ACHN (cell line): ENCODE measurements at regions not wholly inside any gene's neighbourhood (a gene's known extent, or its start where the extent isn't known, plus 50 kb on each side); places are given as distances from the start of the nearest gene placed in this dataset.
A peak's percentile ranks its signal among the peaks of the same experiment; 100 is the strongest.

Source experiments
- DNase-seq: peaks from one replicate; pipeline ENCODE4 v3.0.0-alpha.2; 2015
- in situ Hi-C: cut with HindIII; loops from 2 replicates; pipeline ENCODE4 v1.10.0; 2017; ENCODE audit warnings: low sequenced_read_pairs, low pct_ligation_motif_present, low pct_unique_long_range_greater_than_20kb

- in situ Hi-C loops, result no loop called here
- no peak for DNase-seq
These were observed 147.7 kb downstream of the TM9SF2 start for GRCh38 chr13:99648927-99649326.

- DNase-seq, result no peak
- in situ Hi-C loops, result no loop called here
These were observed 146.9 kb downstream of the TM9SF2 start for GRCh38 chr13:99648066-99648665.

GRCh38 chr13:99647596-99647985 lies 146.3 kb downstream of the TM9SF2 start:
- in situ Hi-C loops, result no loop called here
- DNase-seq, result no peak

GRCh38 chr13:99646866-99647595 lies 145.8 kb downstream of the TM9SF2 start:
- DNase-seq, result no peak
- in situ Hi-C loops, result no loop called here

- in situ Hi-C loops, result no loop called here
- DNase-seq, result no peak
These were observed 141.6 kb downstream of the TM9SF2 start for GRCh38 chr13:99642841-99643240.

GRCh38 chr13:99642006-99642405 lies 140.7 kb downstream of the TM9SF2 start:
- in situ Hi-C loops, result no loop called here
- DNase-seq, result no peak

GRCh38 chr13:99640260-99640659 lies 139.0 kb downstream of the TM9SF2 start:
- no peak for DNase-seq
- in situ Hi-C loops, result no loop called here

- in situ Hi-C loops, result no loop called here
- DNase-seq, result no peak
These were observed 137.9 kb downstream of the TM9SF2 start for GRCh38 chr13:99639126-99639525.

- in situ Hi-C loops, result no loop called here
- no peak for DNase-seq
These were observed 135.6 kb downstream of the TM9SF2 start for GRCh38 chr13:99636728-99637353.

GRCh38 chr13:99636306-99636705 lies 135.0 kb downstream of the TM9SF2 start:
- in situ Hi-C loops, result no loop called here
- no peak for DNase-seq

- DNase-seq, result no peak
- in situ Hi-C loops, result no loop called here
These were observed 133.4 kb downstream of the TM9SF2 start for GRCh38 chr13:99634672-99635071.

GRCh38 chr13:99630269-99630898 lies 129.1 kb downstream of the TM9SF2 start:
- no peak for DNase-seq
- in situ Hi-C loops, result no loop called here

- in situ Hi-C loops, result no loop called here
These were observed 128.4 kb downstream of the TM9SF2 start for GRCh38 chr13:99629641-99630040.

GRCh38 chr13:99628442-99628841 lies 127.2 kb downstream of the TM9SF2 start:
- no peak for DNase-seq
- in situ Hi-C loops, result no loop called here

More at GRCh38 chr13:99629641-99630040, 128.4 kb downstream of the TM9SF2 start:
- no peak for DNase-seq

- in situ Hi-C loops, result no loop called here
- peak; percentile 42 for DNase-seq
These were observed 125.3 kb downstream of the TM9SF2 start for GRCh38 chr13:99626461-99627082.

- in situ Hi-C loops, result no loop called here
- no peak for DNase-seq
These were observed 123.8 kb downstream of the TM9SF2 start for GRCh38 chr13:99624936-99625540.

GRCh38 chr13:99620806-99621205 lies 119.5 kb downstream of the TM9SF2 start:
- no peak for DNase-seq
- in situ Hi-C loops, result no loop called here

- in situ Hi-C loops, result no loop called here
- no peak for DNase-seq
These were observed 117.9 kb downstream of the TM9SF2 start for GRCh38 chr13:99619207-99619606.
